NCI-H2029 (cell line): ENCODE measurements at regions not wholly inside any gene's neighbourhood (a gene's known extent, or its start where the extent isn't known, plus 50 kb on each side); places are given as distances from the start of the nearest gene placed in this dataset.

Experiments used
- DNase-seq: peaks from one replicate; lab custom pipeline; 2025; lab: John Stamatoyannopoulos, UW

DNA sequence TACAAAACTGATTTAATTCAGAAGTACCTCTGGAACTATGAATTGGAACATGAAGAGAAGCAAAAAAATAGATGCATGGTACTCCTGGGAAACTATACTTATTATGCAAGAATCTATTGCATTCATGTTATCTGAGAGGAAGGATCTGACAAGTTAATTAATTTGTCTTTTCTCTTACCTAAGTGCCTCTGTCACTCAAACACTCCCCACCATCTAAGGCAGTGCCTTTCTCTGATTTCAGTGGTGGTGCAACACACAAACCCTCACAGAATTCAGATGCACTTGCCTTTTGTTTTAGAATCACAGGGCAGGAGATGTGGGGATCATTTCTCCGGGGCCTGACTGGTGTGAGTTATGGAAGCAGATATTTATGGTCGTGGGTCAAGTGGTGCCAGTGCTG, 52.5 kb upstream of the C9orf72 start:
- no peak for DNase-seq

DNA sequence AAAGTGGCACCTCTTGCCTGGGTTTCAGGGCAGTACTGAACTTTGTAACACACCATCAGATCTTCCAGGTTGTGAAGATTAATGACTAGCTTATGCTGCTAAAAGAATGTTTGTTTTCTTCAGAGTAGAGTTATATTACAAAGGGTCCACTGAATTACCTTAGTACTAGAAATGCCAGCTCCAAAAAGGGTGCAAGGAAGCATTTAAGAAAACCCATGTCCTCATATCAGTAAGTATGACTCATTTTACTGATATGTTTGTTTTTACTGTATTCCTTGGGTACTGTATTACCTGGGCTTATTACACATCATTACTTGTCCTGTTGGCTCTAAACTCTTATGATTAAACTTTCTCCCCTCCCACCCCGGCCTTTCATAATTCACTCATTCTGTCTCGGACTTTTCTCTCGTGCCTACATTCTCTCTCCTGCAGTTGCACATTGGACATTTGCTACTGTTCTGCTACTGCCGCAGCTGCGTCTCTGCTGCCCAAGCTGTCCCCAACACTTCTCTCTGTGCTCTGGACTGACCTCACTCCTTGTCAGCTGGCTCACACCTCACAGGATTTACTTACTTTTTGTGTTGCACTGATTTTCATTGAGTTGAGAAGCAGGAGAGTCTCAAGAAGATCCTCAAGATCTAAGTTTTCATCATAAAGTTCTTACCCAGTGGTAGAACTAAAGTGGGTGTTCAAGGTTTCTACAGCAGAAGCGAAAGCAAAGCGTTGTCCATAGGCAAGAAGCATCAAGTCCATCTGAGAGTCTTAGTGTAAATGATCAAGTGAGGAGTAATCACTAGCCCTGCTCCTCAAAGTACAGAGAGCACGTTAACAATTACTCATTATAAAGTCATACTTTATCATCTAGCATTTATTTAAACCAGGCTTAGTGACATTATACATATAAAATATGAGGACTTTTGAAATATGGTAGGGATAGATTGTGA, 53.2 kb upstream of the C9orf72 start:
- DNase-seq: no peak

DNA sequence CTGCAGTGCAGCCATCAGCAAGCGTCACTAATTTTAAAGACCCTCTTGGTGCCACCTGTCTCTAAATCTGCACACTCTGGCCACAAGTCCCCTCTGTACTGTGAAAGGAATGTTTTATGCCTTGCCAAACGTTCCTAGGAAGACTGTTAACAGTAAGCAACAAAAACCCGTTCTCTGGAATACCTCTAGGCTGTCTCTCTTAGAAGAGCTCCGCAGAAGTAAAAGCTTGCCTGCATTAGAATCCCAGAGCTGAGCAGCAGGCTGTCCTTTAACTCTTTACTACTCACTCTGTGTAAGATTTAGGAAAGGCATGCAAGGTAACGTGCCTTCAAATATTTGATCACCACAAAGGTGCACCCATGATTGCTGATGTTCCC, 53.9 kb upstream of the C9orf72 start:
- no peak for DNase-seq

DNA sequence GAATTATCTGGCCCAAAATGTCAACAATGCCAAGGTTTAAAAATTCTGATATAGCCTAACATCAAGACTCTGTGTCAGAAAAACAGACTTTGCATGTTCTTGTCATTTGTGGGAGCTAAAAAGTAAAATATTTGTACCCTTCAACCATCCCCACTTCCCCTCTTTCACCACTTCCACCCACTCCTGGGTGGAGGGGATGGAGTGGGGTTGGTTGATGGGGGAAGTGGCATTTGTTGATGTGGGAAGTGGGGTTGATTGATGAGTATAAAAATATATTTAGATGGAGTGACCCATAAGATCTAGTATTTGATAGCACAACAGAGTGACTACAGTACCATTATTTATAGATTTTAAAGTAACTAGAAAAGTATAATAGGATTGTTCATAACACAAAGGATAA, 55.0 kb upstream of the C9orf72 start:
- DNase-seq: no peak

DNA sequence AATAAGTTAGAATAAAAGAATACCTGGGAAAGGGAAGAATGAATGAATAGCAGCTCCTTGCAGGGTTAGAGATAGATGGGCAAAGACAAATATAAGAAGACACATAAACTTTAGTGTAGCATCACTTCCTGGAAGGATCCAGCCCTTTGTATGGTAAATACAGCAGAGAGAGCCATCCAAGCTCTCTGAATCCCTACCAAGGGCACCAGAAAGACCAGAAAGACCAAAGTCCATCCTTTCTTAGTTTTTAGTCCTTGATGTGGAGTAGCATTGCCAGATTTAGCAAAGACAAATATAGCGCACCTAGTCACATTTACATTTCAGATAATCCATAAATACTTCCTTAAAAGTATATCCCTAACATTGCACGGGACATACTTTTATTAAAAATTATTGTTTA, 56.1 kb upstream of the C9orf72 start:
- no peak for DNase-seq

GRCh38 chr9:27632254-27632653, 59.0 kb upstream of the C9orf72 start:
- no peak for DNase-seq

GRCh38 chr9:27633764-27634163, 60.5 kb upstream of the C9orf72 start:
- DNase-seq: no peak

DNA sequence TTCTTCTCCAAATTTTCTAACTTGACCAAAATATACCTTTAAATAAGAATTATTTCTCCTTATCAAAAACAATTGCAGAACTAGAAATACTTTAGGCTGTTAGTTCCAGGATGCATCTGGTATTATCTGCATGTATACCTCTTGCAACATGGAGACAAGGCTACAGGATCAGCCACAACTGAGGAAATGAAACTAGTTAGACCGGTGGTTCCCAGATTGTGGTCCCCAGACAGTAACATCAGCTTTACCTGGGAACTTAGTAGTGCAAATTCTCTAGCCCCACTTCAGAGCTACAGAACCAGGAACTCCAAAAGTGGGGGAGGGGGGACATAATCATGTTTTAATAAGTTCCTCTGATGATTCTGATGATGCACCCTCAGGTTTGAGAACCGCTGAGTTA, 61.6 kb upstream of the C9orf72 start:
- no peak for DNase-seq

DNA sequence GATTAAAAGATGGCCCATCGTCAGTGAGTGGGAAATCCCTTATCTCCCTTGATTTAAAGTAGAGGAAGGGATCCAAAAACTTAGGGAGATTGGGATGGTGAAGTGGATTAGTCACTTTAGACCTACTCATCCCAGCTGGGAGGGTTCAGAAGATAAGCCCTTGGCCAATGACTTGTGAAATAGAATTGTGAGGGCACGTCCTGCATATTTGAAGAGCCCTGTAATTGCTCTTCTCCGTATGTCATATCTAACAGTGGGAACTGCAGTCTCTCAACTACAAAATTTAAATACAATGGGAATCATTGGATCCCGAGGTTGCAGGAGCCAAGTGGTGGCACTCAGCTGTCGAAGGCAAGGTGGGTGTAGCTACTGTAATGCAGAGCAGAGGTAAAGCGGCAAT, 65.4 kb upstream of the C9orf72 start:
- DNase-seq: no peak

- DNase-seq: no peak
Observed at GRCh38 chr9:27645161-27645840, 72.0 kb upstream of the C9orf72 start.

- no peak for DNase-seq
Observed at GRCh38 chr9:27653246-27653645, 80.0 kb upstream of the C9orf72 start.

DNA sequence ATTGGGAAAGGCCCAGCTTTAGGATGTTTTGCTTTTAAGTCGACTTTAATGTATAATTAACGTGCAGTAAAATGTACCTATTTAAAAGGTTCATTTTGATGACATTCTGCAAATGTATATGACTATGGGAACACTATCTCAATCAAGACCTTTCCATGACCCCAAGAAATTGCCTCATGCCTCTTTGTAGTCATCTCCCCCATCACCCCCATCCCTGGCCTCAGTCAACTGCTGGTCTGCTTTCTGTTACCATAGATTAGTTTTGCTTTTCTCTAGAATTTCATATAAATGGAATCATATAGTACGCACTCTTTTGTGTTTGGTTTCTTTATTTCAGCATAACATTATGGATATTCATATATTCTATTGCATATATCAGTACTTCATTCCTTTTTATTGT, 80.7 kb upstream of the C9orf72 start:
- no peak for DNase-seq

DNA sequence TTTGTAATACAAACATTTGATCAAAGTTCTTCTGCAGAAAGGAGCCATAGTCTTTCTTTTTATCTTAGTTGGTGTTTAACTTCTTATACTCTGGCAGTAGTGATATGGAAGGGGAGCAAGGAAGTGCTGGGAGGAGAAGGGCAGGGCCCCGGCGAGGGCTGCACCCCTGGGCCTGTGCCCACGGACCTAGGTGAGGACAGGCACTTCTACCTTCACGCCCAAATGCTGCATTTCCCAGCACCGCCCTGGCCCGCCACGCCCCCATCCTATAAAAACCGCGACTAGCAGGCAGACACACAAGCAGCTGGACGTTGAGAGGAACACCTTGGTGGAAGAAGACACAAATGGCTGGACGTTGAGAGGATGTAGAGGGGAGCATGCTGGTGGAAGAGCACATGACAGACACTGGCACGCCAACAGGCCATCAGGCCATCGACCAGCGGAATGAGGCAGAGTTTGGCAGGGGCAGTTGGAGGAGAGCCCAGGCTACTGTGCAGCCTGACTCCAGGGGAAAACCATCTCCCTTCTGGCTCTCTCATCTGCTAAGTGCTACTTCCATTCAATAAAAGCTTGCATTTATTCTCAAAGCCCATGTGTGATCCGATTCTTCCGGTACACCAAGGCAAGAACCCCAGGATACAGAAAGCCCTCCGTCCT, 81.5 kb upstream of the C9orf72 start:
- DNase-seq: no peak

DNA sequence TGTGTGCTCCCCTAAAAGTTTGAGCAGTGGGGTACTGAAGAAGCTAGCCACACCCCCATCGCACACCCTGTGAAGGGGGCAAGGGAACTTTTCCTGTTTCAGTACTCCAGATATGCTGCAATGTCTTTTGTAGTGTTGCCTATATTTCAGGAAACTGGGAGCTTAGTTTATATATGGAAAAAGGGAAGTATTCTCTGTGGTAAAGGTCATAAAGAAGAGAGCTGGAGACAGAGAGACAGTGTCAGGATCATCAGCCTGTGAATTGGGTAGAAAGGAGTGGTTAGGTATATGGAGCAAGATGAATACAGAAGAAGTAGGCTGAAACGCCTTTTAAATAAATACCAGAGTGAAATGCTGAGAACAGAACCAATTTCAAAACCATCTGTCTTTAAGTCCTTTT, 82.2 kb upstream of the C9orf72 start:
- DNase-seq: no peak

DNA sequence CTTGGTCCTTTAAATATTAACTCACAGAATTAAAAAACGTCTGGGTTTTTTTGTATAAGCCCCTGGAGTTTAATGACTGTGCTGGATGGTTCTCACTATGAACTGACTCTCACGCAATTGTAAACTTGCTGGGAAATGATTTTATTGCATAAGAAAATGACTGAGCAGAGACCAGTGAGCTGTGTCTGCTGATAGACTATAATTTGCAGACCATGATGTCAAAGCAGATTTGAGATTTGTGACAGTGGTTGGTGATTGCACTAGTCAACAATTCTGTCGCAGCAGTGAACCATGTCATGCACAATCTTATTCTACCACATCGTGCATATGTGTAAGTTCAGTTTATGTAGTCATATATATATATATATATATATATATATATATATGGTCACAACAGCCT, 85.7 kb upstream of the C9orf72 start:
- DNase-seq: no peak

GRCh38 chr9:27659571-27659970, 86.3 kb upstream of the C9orf72 start:
- no peak for DNase-seq

DNA sequence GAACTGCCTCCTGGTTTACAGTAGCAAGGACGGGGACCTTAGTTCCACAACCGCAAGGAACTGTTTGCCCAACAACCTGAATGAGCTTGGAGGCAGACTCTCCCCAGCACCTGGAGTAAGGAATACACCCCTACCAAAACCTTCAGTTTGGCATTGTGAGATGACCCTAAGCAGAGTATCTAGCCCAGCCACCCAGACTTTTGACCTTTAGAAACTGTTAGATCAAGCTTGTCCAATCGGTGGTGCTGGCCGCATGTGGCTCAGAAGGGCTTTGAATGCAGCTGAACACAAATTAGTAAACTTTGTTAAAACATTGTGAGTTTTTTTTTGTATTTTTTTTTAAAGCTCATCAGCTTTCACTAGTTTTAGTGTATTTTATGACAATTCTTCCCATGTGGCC, 86.9 kb upstream of the C9orf72 start:
- DNase-seq: no peak

GRCh38 chr9:27663526-27663925, 90.2 kb upstream of the C9orf72 start:
- no peak for DNase-seq

DNA sequence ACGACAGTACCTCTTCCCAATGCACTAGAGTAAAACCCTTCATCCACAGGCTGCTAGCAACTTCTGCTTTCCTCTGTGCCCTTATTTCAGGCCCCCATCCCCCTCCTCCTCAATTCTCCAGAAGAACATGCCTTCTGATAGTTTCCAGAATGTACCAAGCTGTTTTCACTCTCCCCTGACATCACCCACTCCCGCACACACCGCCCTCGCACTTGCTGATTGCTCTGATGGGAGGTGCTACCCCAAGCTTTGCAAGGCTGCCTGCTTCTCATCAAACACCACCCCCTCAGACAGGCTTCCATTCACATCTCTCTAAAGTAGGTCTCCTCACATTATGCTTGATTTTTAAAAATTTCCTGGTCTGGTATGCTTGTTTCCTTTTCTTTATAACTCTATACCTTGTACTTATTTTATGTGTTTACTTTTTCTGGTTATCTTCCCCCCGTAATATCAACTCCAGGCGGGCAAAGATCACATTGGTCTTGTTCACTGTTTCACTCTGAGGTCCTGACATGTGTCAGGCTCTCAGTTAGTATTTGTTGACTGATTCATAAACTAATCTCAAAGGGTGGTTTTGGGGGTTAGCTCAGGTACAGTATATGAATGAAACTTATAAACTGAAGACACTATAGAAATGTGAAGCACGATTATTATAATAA, 91.0 kb upstream of the C9orf72 start:
- no peak for DNase-seq

- DNase-seq: no peak
Observed at GRCh38 chr9:27665136-27665535, 91.9 kb upstream of the C9orf72 start.

- no peak for DNase-seq
Observed at GRCh38 chr9:27668280-27668679, 95.0 kb upstream of the C9orf72 start.

DNA sequence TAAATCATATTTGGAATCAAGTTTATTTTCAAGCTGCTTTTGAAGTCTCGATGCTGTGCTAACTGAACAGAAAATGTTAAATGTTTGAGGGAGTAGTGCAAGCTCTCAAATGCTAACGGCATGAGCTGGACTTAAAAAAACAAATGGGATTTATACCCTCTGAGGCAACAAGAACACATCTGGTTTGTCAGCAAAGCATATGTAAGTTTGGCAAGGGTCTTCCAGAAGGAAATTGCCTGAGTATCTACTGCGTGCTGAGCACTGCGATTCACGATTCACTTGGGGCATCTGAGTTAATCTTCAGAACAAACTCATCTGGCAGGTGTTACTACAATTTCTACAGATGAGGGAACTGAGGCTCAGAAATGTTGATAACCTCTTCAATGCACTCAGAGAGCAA, 98.4 kb upstream of the C9orf72 start:
- DNase-seq: no peak

DNA sequence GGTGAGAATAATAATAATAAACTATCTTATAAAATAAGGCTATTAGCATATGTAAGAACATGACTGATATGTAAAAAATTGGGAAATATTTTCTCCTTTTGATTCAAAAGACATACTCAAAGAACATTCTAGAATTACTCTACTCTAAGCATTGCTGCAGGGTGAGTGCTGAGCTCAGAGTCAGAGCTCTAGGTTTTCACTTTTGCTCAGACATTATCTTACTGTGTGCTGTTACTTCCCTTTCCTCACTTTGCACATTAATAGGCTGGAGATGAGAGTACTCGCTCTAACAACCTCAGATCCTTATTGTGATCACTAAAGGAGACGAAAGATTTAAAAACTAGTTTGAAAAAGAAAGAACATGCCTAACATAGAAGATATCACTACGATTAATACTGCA, 99.4 kb upstream of the C9orf72 start:
- DNase-seq: no peak
